ENCODE measurements at regions not wholly inside any gene's neighbourhood (a gene's known extent, or its start where the extent isn't known, plus 50 kb on each side); places are given as distances from the start of the nearest gene placed in this dataset.

- no peak for TF ChIP-seq POLR2AphosphoS5 (IDR thresholded peaks at IDR 0.05; ENCODE audit: borderline replicate concordance, low read depth, low read length)
- TF ChIP-seq FOXP2 (optimal IDR thresholded peaks at IDR 0.05; ENCODE audit: control extremely low read depth, extremely low read length, insufficient read depth), result no peak
- TF ChIP-seq EZH2 (IDR thresholded peaks at IDR 0.05), result no peak
These were observed 467.4 kb downstream of the DIRAS2 start for GRCh38 chr9:90175257-90175656.
